Endothelial cell of umbilical vein (primary cell): ENCODE measurements at regions not wholly inside any gene's neighbourhood (a gene's known extent, or its start where the extent isn't known, plus 50 kb on each side); places are given as distances from the start of the nearest gene placed in this dataset.

Experiments
- BruUV-seq: library from RNA; stranded (reverse); fragments of 400-500 nt; replicated peaks from 2 replicates; lab custom pipeline; 2021; lab: Mats Ljungman, UMichigan
- CTCF ChIA-PET: fragments of 300-600, 350-600 bp; sonication (Branson Sonifier 250); formaldehyde crosslinking; loops from one replicate; lab custom pipeline; 2021; ENCODE audit warnings: antibody characterized with exemption, inconsistent platforms; lab: Charles Lee
- POLR2A ChIA-PET: fragments of 300-600, 350-600 bp; sonication (Branson Sonifier 250); formaldehyde crosslinking; loops from one replicate; lab custom pipeline; 2021; ENCODE audit warnings: antibody characterized with exemption, inconsistent platforms; lab: Charles Lee
- DNase-seq: peaks from one replicate; pipeline ENCODE4 v3.0.0-alpha.2; 2011; ENCODE audit warnings: low read depth, low spot score
- FAIRE-seq: peaks from 2 replicates; lab custom pipeline; 2011; peaks lifted over from hg19 to GRCh38; lab: Jason Lieb, UNC
- H2AFZ ChIP-seq: 2 replicates; pipeline ENCODE4 v1.6.0; 2012; ENCODE audit warnings: low read depth, low read length, control low read depth, inconsistent platforms
- H3K27ac ChIP-seq: 2 replicates; pipeline ENCODE4 v1.5.1; 2011; ENCODE audit warnings: low read depth, mild to moderate bottlenecking, control low read depth, low read length, moderate library complexity; ENCODE audit not compliant: insufficient read depth
- H3K27me3 ChIP-seq, 2 experiments: 2 replicates each; pipeline versions ENCODE4 v1.6.0 to v1.6.1; 2011; ENCODE audit warnings: low read length in 2 of 2, mixed read lengths in 1 of 2; ENCODE audit not compliant: control insufficient read depth in 2 of 2, insufficient read depth in 2 of 2
- H3K36me3 ChIP-seq, 2 experiments: 2 replicates in 1 of 2; 3 replicates in 1 of 2; pipeline ENCODE4 v1.5.1; 2011; ENCODE audit warnings: low read length in 2 of 2, mild to moderate bottlenecking in 1 of 2, moderate library complexity in 1 of 2; ENCODE audit not compliant: control insufficient read depth in 2 of 2, insufficient read depth in 2 of 2; ENCODE audit errors: extremely low read depth in 1 of 2
- H3K4me1 ChIP-seq: 3 replicates; pipeline ENCODE4 v1.5.1; 2011; ENCODE audit warnings: mild to moderate bottlenecking, low read length; ENCODE audit not compliant: control insufficient read depth, insufficient read depth; ENCODE audit errors: extremely low read depth
- H3K4me2 ChIP-seq: 2 replicates; pipeline ENCODE4 v1.6.1; 2011; ENCODE audit warnings: low read length, control low read depth, mixed read lengths; ENCODE audit not compliant: insufficient read depth
- H3K4me3 ChIP-seq, 3 experiments: fragments of 200-600 bp in 1 of 3; sonication (generic), shearing (Covaris generic) in 1 of 3; replicated peaks in 1 of 3; 2 replicates each; pipeline ENCODE4 v1.5.1; 2011 to 2016; ENCODE audit warnings: control low read depth in 3 of 3, low read length in 3 of 3, mild to moderate bottlenecking in 2 of 3, inconsistent platforms in 1 of 3, low read depth in 1 of 3, moderate library complexity in 1 of 3; ENCODE audit not compliant: insufficient read depth in 1 of 3
- H3K79me2 ChIP-seq: 2 replicates; pipeline ENCODE4 v1.6.0; 2012; ENCODE audit warnings: low read length, inconsistent platforms; ENCODE audit not compliant: control insufficient read depth, insufficient read depth
- H3K9ac ChIP-seq: replicated peaks from 2 replicates; pipeline ENCODE3; 2011; ENCODE audit warnings: low read length, control low read depth; ENCODE audit not compliant: insufficient read depth; ENCODE audit errors: extremely low read depth
- H3K9me1 ChIP-seq: replicated peaks from 3 replicates; pipeline ENCODE4 v1.6.0; 2011; ENCODE audit warnings: mild to moderate bottlenecking, low read length; ENCODE audit not compliant: control insufficient read depth, insufficient read depth; ENCODE audit errors: extremely low read depth
- H3K9me3 ChIP-seq: replicated peaks from 2 replicates; pipeline ENCODE4 v1.5.1; 2012; ENCODE audit warnings: low read length, inconsistent platforms; ENCODE audit not compliant: control insufficient read depth, insufficient read depth
- H4K20me1 ChIP-seq: replicated peaks from 2 replicates; pipeline ENCODE3; 2011; ENCODE audit warnings: mild to moderate bottlenecking, low read length; ENCODE audit not compliant: control insufficient read depth, insufficient read depth; ENCODE audit errors: extremely low read depth
- CTCF ChIP-seq, 2 donors: IDR thresholded peaks; 1 replicate in 1 of 2; 2 replicates in 1 of 2; pipeline ENCODE4 v1.5.1; 2011; ENCODE audit warnings: low read length in 2 of 2, mild to moderate bottlenecking in 2 of 2, moderate library complexity in 2 of 2, control low read depth in 1 of 2, inconsistent platforms in 1 of 2, low read depth in 1 of 2; ENCODE audit not compliant: insufficient read depth in 1 of 2; ENCODE audit errors: extremely low read depth in 1 of 2
- EZH2 ChIP-seq: IDR thresholded peaks from 2 replicates; pipeline ENCODE4 v1.6.1; 2012; ENCODE audit warnings: borderline replicate concordance, low read depth, mild to moderate bottlenecking, moderate library complexity, low read length, inconsistent platforms; ENCODE audit not compliant: severe bottlenecking
- FOS ChIP-seq: IDR thresholded peaks from 2 replicates; pipeline ENCODE4 v1.6.1; 2011; ENCODE audit warnings: mild to moderate bottlenecking, low read length, moderate library complexity, borderline replicate concordance; ENCODE audit not compliant: insufficient read depth
- GATA2 ChIP-seq: IDR thresholded peaks from 2 replicates; pipeline ENCODE4 v1.7.0; 2011; ENCODE audit warnings: low read depth, mild to moderate bottlenecking, moderate library complexity, mixed read lengths, low read length; ENCODE audit not compliant: insufficient read length, insufficient read depth
- JUN ChIP-seq: IDR thresholded peaks from 2 replicates; pipeline ENCODE4 v1.6.1; 2011; ENCODE audit warnings: borderline replicate concordance, low read depth; ENCODE audit not compliant: insufficient read length, insufficient read depth
- MYC ChIP-seq: IDR thresholded peaks from one replicate; pipeline ENCODE4 v1.6.1; 2011; ENCODE audit warnings: mild to moderate bottlenecking, low read depth, low read length
- POLR2A ChIP-seq: IDR thresholded peaks from 2 replicates; pipeline ENCODE4 v1.6.1; 2012; ENCODE audit warnings: low read depth, mild to moderate bottlenecking, control low read depth, low read length
- POLR2AphosphoS5 ChIP-seq: IDR thresholded peaks from 2 replicates; pipeline ENCODE4 v1.6.1; 2012; ENCODE audit warnings: low read depth, mild to moderate bottlenecking, control low read depth, low read length, moderate library complexity; ENCODE audit not compliant: insufficient read depth
- dilution Hi-C: fragments of 300-500 bp; cut with MboI; formaldehyde crosslinking; loops from one replicate; pipeline ENCODE4 v1.15.0; 2019; ENCODE audit warnings: low sequenced_read_pairs; ENCODE audit not compliant: extremely low pct_ligation_motif_present
- intact Hi-C: fragments of 100-400 bp; cut with micrococcal nuclease; formaldehyde crosslinking; loops from one replicate; pipeline ENCODE4 v1.10.0; 2022
- TF ChIP-seq, protein P1 (sequence below): IDR thresholded peaks from 2 replicates; pipeline ENCODE4 v1.6.1; 2011; ENCODE audit not compliant: insufficient read depth, insufficient read length

DNA sequence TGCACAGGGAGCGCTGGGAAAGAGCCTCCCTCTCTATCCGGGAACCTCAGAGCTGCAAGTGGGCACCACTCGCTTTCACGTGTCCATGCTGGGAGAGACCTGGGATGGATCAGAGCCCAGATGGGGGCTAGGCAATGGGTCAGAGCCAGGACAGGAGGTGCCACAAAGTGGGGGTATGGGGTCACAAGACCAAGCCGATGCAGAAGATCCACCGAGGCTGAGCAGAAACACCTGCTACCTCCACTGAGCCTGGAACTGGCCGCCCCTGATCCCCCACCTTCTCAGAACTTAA lies 180.9 kb upstream of the SFSWAP start:
- DNase-seq, result no peak
- Histone ChIP-seq H3K4me1 (no peaks in the 10 kb centered on the region), H3K79me2 (no peaks in the 10 kb centered on the region), H4K20me1 (no peaks in the 10 kb centered on the region), H3K9me1 (no peaks in the 10 kb centered on the region), H3K4me2 (no peak overlapping the region), H3K9me3 (no peaks in the 10 kb centered on the region), H3K36me3 (no peaks in the 10 kb centered on the region), H3K27ac (no peak overlapping the region), H3K9ac (no peak overlapping the region), H3K27me3 (no peaks in the 10 kb centered on the region), H3K4me3 (no peak overlapping the region), H2AFZ (no peak overlapping the region)
- TF ChIP-seq POLR2AphosphoS5, result no peak
- no peak for TF ChIP-seq CTCF (IDR thresholded peaks at IDR 0.05; ENCODE audit: extremely low read depth in 1 of 2, insufficient read depth in 1 of 2, low read depth in 1 of 2, low read length in 2 of 2)
- TF ChIP-seq POLR2A, result no peak
- TF ChIP-seq GATA2, result no peak
- TF ChIP-seq, protein P1, sequence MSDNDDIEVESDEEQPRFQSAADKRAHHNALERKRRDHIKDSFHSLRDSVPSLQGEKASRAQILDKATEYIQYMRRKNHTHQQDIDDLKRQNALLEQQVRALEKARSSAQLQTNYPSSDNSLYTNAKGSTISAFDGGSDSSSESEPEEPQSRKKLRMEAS, result no peak
- TF ChIP-seq MYC, result no peak
- TF ChIP-seq JUN, result no peak
- no peak for TF ChIP-seq FOS
- no peak for TF ChIP-seq EZH2
- BruUV-seq, result no TSS peak
- ChIA-PET POLR2A (no interaction called here), CTCF (no interaction called here)
- FAIRE-seq, result no peak
- dilution Hi-C loops, result no loop called here
- intact Hi-C loops, result no loop called here
